IPS DF 6.9 (cell line): ENCODE measurements at regions not wholly inside any gene's neighbourhood (a gene's known extent, or its start where the extent isn't known, plus 50 kb on each side); places are given as distances from the start of the nearest gene placed in this dataset.

Source experiments
- DNase-seq: peaks from one replicate; pipeline ENCODE4 v3.0.0-alpha.2; 2013; ENCODE audit warnings: low read depth, low spot score
- H3K27ac ChIP-seq: one replicate; pipeline ENCODE4 v1.5.1; 2013; ENCODE audit warnings: low read length, control low read depth
- H3K27me3 ChIP-seq: 2 replicates; pipeline ENCODE4 v1.6.1; 2013; ENCODE audit warnings: mild to moderate bottlenecking, low read length; ENCODE audit not compliant: control insufficient read depth, insufficient read depth
- H3K36me3 ChIP-seq: 2 replicates; pipeline ENCODE4 v1.6.1; 2013; ENCODE audit warnings: low read length; ENCODE audit not compliant: control insufficient read depth, insufficient read depth
- H3K4me1 ChIP-seq: 2 replicates; pipeline ENCODE4 v1.6.1; 2013; ENCODE audit warnings: low read length; ENCODE audit not compliant: control insufficient read depth, insufficient read depth
- H3K4me3 ChIP-seq: 2 replicates; pipeline ENCODE4 v1.5.1; 2013; ENCODE audit warnings: mild to moderate bottlenecking, low read length
- H3K9me3 ChIP-seq: 2 replicates; pipeline ENCODE4 v1.6.1; 2013; ENCODE audit warnings: low read length, inconsistent platforms; ENCODE audit not compliant: control insufficient read depth, insufficient read depth
- WGBS: extraction: QIAGEN DNeasy Blood & Tissue Kit; methylation state at CpG from one replicate; pipeline ENCODE4 v1.1.7; 2013; ENCODE audit warnings: mixed read lengths, missing lambda C conversion rate; ENCODE audit not compliant: insufficient read length, insufficient coverage; 5-methylcytosine and 5-hydroxymethylcytosine counted together

DNA sequence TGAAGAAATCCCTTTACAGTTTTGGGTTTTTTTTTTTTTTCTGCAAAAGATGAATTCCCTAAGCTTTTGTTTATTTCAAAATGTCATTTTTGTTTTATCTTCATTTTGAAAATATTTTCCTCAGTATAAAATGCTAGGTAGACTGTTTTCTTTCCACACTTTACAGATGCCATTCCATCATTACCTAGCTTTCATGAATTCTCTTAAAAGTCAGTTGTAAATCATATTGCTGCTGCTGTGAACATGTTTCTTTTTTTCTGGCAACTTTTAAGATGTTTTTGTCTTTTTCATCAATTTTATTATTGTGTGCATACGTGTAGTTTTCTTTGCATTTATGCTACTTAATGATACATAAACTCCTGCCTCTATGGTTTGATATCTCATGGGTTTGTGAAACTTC is 168.3 kb downstream of the FAXC start:
- no CpG with 5 or more reads among the region's 1 CpG for WGBS
- no peaks in the 10 kb centered on the region for H3K9me3 ChIP-seq

DNA sequence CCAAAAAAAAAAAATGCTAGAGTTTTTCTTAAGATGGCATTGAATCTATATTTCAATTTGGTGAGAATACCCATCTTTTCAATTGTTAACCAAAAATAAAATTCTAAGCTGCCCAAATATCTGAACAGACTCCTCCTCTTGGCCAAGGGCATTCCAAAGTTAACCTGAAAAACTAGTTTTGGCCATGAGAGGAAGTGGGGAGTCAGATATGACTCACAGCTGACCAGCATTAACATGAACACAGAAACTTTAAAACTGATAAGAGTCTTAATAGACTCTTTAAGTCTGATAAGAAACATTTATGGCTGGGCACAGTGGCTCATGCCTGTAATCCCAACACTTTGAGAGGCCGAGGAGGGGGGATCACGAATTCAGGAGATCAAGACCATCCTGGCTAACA is 171.3 kb downstream of the FAXC start:
- no peak for DNase-seq
- H3K27me3 ChIP-seq = no peaks in the 10 kb centered on the region
- no peaks in the 10 kb centered on the region for H3K9me3 ChIP-seq
- no CpG with 5 or more reads among the region's 2 CpGs for WGBS
- H3K36me3 ChIP-seq = no peaks in the 10 kb centered on the region
- no peak overlapping the region for H3K27ac ChIP-seq
- no peak overlapping the region for H3K4me3 ChIP-seq
- no peaks in the 10 kb centered on the region for H3K4me1 ChIP-seq

More for the DNA sequence above, 168.3 kb downstream of the FAXC start:
- Histone ChIP-seq H3K27me3 (no peaks in the 10 kb centered on the region), H3K27ac (no peak overlapping the region), H3K4me3 (no peak overlapping the region), H3K4me1 (peaks cover 4% of the 10 kb centered on the region), H3K36me3 (no peaks in the 10 kb centered on the region)
- no peak for DNase-seq

DNA sequence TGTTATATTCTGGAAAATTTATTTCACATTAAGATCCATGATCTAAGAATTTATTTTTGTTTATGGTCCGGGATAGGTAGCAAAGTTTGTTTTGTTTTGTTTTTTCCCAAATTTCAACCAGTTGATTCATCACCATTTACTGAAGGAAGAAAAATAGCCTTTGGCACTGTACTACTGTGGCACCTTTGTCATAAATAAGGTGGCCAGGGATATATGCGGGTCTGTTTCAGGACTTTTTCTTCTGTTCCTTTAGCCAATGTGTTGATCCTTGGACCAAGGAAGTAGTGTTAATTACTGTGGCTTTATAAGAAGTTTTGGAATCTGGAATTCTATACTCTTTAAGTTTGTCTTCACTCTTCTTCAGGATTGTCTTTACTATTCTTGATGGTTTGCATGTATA is 171.7 kb downstream of the FAXC start:
- Histone ChIP-seq H3K27me3 (no peaks in the 10 kb centered on the region), H3K4me3 (no peak overlapping the region), H3K36me3 (no peaks in the 10 kb centered on the region), H3K27ac (no peak overlapping the region), H3K4me1 (no peaks in the 10 kb centered on the region), H3K9me3 (no peaks in the 10 kb centered on the region)
- DNase-seq = no peak
- WGBS = no CpG with 5 or more reads among the region's 2 CpGs

DNA sequence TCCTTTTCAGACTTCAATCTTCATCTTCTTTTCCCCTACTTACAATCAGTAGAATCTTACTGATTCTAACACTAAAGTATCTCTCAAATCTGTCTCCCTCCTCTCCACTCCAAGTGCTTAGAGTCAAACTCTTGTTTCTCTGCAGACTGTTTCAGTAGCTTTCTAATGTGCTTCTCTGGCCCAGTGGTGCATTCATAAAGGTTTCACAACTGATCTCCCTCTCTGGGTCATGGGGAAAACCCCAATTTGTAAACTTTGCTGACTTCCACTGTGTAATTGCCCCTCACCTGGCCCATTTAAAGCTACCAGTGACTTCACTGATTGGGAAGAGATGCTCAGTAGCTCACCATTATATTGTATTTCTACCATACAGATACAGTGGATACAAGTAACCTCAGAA is 183.6 kb downstream of the FAXC start:
- H3K4me1 ChIP-seq = no peaks in the 10 kb centered on the region
- DNase-seq = no peak
- H3K4me3 ChIP-seq = no peak overlapping the region
- H3K9me3 ChIP-seq = no peaks in the 10 kb centered on the region
- H3K27ac ChIP-seq = no peak overlapping the region
- no peaks in the 10 kb centered on the region for H3K36me3 ChIP-seq
- no peaks in the 10 kb centered on the region for H3K27me3 ChIP-seq

DNA sequence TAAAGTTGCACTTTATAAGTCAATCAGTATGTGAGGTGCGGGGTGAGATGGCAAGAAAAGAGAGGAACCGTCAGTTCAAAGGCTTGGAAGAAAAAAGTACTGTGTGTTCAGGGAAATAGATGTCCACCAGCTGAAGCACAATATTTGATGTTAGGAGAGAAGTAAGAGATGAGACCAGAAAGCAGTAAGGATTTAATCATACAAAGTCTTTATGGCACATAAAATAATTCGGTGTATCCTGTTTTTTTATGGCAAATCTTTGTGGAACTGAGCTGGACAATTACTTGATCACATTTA is 197.2 kb downstream of the FAXC start:
- Histone ChIP-seq H3K36me3 (no peaks in the 10 kb centered on the region), H3K27me3 (no peaks in the 10 kb centered on the region), H3K4me3 (no peak overlapping the region), H3K9me3 (no peaks in the 10 kb centered on the region), H3K27ac (no peak overlapping the region), H3K4me1 (no peaks in the 10 kb centered on the region)
- WGBS = no CpG with 5 or more reads among the region's 3 CpGs
- DNase-seq = no peak

DNA sequence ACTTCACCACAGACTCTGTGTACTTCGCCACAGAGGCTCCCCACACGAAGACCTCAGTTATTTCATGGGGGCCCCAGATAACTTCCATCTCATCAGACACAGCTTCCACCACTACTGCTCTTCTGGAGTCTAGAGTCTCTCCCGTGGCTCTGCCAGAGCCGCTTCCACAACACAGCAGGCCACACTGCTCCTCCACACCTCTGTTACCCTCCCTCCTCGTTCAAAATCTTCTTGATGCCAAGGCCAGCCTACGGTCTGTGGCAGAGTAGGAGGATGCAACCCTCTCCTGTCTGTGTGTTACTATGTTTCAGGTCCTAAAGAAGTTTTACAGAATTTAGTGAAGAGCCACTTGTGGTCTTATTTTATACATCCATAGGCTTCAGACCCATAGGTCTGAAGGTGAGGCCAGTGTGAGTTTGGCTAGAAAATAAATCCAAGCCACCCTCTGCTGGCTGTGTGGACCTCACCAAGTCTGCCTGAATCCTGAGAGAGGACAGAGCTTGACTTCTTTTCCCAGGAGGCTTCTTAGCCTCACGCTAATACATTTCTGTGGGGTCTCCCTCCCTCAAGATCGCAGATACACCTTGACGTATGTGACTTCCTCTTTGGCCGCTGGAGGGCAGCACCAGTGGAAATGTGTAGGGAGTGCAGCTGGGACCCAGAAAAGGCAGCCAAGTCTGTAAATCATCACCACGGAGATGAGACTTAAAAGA is 197.7 kb downstream of the FAXC start:
- H3K4me1 ChIP-seq = no peaks in the 10 kb centered on the region
- no peaks in the 10 kb centered on the region for H3K36me3 ChIP-seq
- no peaks in the 10 kb centered on the region for H3K9me3 ChIP-seq
- H3K4me3 ChIP-seq = no peak overlapping the region
- no CpG with 5 or more reads among the region's 11 CpGs for WGBS
- DNase-seq = peak; percentile 31
- H3K27ac ChIP-seq = no peak overlapping the region
- H3K27me3 ChIP-seq = no peaks in the 10 kb centered on the region

DNA sequence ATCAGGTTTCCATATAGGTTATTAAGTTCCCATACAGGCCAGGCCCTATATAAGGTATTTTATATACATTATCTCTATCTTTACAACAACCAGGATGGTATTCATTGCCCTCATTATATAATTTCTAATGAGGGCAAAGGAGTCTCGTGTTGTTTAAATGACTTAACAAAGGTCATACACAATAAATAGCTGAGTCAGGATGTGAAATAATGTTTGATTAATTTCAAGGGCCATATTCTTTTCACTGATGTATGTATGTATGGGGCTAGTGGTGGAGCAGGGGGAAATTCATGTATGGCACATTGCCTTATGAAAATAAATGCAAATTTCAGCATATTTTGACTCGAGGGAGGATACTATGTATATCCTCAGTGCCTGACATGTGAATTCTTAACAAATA is 200.7 kb downstream of the FAXC start:
- Histone ChIP-seq H3K36me3 (no peaks in the 10 kb centered on the region), H3K27me3 (no peaks in the 10 kb centered on the region), H3K4me3 (no peak overlapping the region), H3K27ac (no peak overlapping the region), H3K4me1 (no peaks in the 10 kb centered on the region), H3K9me3 (no peaks in the 10 kb centered on the region)
- WGBS = no CpG with 5 or more reads among the region's 2 CpGs
- DNase-seq = no peak

DNA sequence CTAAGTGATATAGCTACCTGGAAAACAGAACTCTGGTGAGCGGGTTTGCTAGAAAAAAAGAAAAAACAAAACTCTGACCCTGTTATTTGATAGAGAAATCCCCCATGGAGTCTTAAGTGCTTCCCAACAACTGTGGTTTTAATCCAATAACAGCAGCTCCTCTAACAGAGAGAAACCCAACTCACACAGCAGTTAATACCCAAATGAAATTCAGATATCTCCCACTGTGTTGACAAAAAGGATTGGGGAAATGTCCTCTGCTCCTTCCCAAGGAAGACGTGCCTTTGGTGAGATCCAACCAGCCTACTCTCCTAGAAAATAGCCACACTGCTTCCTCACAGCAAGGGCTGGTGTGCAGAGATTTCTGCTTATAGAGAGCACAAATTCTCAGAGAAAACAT is 200.4 kb upstream of the FBXL4 start:
- Histone ChIP-seq H3K9me3 (no peaks in the 10 kb centered on the region), H3K4me3 (no peak overlapping the region), H3K4me1 (no peaks in the 10 kb centered on the region), H3K36me3 (no peaks in the 10 kb centered on the region), H3K27me3 (no peaks in the 10 kb centered on the region), H3K27ac (no peak overlapping the region)
- no CpG with 5 or more reads among the region's 2 CpGs for WGBS
- no peak for DNase-seq

DNA sequence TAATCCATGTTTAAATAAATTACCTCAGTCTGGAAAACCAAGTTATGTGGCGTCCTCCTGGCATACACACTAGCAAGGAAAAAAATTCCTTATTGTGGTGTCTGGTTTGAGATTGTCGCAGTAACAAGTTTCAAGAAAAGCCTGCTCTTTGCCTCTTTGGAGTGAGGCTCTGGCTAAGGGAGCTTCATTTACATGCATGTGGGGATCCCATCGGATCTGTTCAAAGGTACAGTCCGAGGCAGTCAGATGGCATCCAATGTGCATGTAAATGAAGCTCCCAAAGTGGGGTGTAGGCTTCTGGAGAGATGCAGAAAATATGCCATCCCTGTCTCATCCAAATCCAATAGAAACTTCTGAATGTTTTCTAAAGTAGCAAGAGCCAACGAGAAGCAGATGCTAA is 199.5 kb upstream of the FBXL4 start:
- WGBS = no CpG with 5 or more reads among the region's 5 CpGs
- H3K27ac ChIP-seq = no peak overlapping the region
- no peak for DNase-seq
- no peak overlapping the region for H3K4me3 ChIP-seq
- no peaks in the 10 kb centered on the region for H3K27me3 ChIP-seq
- H3K36me3 ChIP-seq = no peaks in the 10 kb centered on the region
- H3K4me1 ChIP-seq = no peaks in the 10 kb centered on the region
- no peaks in the 10 kb centered on the region for H3K9me3 ChIP-seq

DNA sequence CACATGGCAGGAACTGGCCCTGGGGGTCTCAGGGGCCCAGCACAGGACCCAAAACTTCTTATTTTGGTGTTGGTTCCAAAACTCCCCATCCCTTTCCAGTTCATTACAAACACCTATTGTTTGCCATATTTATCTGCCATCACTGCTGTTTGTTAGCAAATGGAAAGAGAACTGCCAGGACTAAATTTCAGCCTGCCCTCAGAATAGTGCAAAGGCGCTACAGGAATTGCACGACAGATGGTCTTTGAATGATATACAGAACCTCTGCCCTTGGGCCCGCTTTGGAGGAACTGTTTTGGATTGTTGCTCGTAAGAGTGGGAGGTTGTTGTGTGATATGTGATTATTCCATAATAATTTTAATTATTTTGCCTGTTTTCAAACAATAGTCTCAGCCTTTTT is 199.0 kb upstream of the FBXL4 start:
- WGBS = no CpG with 5 or more reads among the region's 4 CpGs
- Histone ChIP-seq H3K4me3 (no peak overlapping the region), H3K4me1 (no peaks in the 10 kb centered on the region), H3K9me3 (no peaks in the 10 kb centered on the region), H3K36me3 (no peaks in the 10 kb centered on the region), H3K27ac (no peak overlapping the region), H3K27me3 (no peaks in the 10 kb centered on the region)
- no peak for DNase-seq

DNA sequence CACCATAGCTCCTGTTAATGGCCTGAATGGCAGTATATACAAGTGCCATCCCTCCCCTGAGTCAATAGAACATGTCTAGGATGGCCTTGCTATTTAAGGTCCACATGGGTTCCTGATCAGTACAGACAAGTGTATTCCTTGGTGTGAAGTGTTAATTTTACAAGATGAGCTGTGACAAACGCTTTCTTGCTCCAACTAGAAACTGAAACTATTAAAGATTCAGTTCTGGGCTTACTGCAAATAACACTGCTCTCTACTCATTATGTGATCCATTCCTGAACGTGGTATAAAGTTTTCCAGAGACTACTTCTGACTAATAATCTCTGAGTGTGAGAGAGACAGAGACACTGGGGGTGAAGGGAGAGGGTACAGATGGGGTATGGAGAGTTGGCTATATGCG is 198.0 kb upstream of the FBXL4 start:
- Histone ChIP-seq H3K4me3 (no peak overlapping the region), H3K27me3 (no peaks in the 10 kb centered on the region), H3K36me3 (no peaks in the 10 kb centered on the region), H3K4me1 (no peaks in the 10 kb centered on the region), H3K27ac (no peak overlapping the region), H3K9me3 (no peaks in the 10 kb centered on the region)
- DNase-seq = no peak
- no CpG with 5 or more reads among the region's 3 CpGs for WGBS
